ENCODE measurements at regions not wholly inside any gene's neighbourhood (a gene's known extent, or its start where the extent isn't known, plus 50 kb on each side); places are given as distances from the start of the nearest gene placed in this dataset.

DNA sequence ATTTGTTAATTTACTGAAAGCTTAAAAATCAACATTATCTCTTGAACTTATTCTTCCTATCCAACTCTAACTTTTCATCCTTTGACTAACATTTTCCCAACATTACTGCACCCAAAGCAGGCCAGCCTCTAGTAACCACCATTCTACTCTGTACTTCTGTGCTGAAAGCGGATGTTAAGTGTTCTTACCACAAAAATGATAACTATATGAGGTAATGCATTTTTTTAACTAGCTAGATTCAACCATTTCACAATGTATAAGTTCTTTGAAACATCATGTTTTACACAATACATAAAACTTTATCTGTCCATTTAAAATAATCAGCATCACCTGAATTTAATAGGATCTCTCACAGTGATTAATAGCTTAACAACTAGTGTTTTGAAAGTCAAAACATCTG is 468.5 kb upstream of the MGAT4C start:
- Histone ChIP-seq H3K27me3 (no peaks in the 10 kb centered on the region), H3K27ac (no peak overlapping the region), H3K9me3 (no peaks in the 10 kb centered on the region), H3K4me3 (ENCODE audit: low read depth in 1 of 2, low read length in 1 of 2) (no peak overlapping the region), H3K4me1 (ENCODE audit: control insufficient read depth in 1 of 2, insufficient read depth in 1 of 2, low read depth in 1 of 2, low read length in 1 of 2) (no peaks in the 10 kb centered on the region), H3K36me3 (no peaks in the 10 kb centered on the region)
- TF ChIP-seq, protein P1, sequence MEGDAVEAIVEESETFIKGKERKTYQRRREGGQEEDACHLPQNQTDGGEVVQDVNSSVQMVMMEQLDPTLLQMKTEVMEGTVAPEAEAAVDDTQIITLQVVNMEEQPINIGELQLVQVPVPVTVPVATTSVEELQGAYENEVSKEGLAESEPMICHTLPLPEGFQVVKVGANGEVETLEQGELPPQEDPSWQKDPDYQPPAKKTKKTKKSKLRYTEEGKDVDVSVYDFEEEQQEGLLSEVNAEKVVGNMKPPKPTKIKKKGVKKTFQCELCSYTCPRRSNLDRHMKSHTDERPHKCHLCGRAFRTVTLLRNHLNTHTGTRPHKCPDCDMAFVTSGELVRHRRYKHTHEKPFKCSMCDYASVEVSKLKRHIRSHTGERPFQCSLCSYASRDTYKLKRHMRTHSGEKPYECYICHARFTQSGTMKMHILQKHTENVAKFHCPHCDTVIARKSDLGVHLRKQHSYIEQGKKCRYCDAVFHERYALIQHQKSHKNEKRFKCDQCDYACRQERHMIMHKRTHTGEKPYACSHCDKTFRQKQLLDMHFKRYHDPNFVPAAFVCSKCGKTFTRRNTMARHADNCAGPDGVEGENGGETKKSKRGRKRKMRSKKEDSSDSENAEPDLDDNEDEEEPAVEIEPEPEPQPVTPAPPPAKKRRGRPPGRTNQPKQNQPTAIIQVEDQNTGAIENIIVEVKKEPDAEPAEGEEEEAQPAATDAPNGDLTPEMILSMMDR (IDR thresholded peaks at IDR 0.05), result no peak

DNA sequence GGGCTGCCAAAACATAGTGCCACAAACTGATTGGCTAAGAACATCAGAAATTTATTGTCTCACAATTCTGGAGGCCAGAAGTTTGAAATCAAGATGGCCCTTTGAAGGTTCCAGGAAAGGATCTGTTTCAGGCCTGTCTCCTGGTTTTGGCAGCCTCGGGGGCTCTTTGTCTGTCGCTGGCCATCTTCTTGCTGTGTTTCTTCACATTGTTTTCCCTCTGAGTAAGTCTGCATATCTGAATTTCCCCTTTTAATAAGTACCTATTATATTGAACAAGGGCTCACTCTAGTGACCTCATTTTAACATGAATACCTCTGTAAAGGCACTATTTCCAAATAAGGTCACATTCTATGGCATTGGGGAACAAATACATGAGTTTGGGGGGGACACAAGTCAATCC is 467.1 kb upstream of the MGAT4C start:
- H3K9me3 ChIP-seq, result no peaks in the 10 kb centered on the region
- no peak overlapping the region for H3K4me3 ChIP-seq (ENCODE audit: low read depth in 1 of 2, low read length in 1 of 2)
- no peaks in the 10 kb centered on the region for H3K27me3 ChIP-seq
- no peak overlapping the region for H3K27ac ChIP-seq
- no peaks in the 10 kb centered on the region for H3K4me1 ChIP-seq (ENCODE audit: control insufficient read depth in 1 of 2, insufficient read depth in 1 of 2, low read depth in 1 of 2, low read length in 1 of 2)
- TF ChIP-seq, protein P1 (IDR thresholded peaks at IDR 0.05), result no peak
- H3K36me3 ChIP-seq, result no peaks in the 10 kb centered on the region

DNA sequence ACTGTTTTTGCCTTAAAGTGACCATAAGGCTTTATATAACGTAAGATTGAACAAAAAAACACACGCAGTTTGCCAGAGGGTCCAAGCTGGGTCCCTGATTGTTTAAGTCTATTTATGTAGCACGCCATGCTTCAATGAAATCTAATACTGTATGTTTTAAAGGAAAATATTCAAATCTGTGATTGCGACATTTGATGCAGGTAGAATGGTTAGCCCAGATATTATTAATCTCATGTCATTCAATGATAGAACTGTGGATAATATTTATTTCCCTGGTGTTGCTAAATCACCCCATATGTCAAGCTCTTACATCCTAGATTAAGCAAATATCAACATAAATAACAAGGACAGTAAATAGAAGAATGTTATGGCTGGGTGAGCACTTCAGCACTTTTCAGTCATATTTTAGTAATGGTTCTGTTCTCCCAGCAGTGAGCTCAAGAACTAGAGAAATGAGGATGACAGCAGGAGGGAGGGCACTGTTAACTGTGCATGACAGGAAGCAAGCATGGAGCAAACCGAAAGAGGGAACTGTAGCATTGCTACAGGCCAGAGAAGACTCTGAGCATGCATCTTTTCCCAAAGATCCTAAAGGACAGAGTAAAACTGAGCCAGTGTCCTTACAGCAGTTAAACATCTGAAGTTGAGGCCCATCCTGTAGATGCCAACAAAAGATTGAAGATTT is 465.7 kb upstream of the MGAT4C start:
- Histone ChIP-seq H3K9me3 (no peaks in the 10 kb centered on the region), H3K4me3 (ENCODE audit: low read depth in 1 of 2, low read length in 1 of 2) (no peak overlapping the region), H3K4me1 (ENCODE audit: control insufficient read depth in 1 of 2, insufficient read depth in 1 of 2, low read depth in 1 of 2, low read length in 1 of 2) (no peaks in the 10 kb centered on the region), H3K27ac (no peak overlapping the region), H3K27me3 (no peaks in the 10 kb centered on the region), H3K36me3 (no peaks in the 10 kb centered on the region)
- TF ChIP-seq, protein P1 (IDR thresholded peaks at IDR 0.05), result no peak

DNA sequence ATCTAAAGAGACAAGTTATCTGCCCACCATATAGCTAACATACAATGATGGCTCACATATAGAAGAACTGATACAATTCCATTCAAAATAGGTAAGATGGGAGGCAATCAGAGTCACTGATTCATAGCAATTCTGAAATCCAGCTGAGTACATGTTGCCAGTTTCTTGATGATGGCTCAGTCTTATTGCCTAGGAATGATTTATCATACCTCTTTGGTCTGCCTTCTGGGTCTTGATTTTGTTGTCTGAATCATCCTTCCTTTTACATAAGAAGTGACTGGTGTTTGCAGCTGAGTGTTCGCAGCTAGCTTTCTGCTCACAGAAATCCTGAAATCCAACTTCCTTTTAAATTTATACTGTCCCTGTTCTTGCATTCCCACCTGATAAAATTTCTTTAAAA is 463.2 kb upstream of the MGAT4C start:
- Histone ChIP-seq H3K9me3 (no peaks in the 10 kb centered on the region), H3K36me3 (no peaks in the 10 kb centered on the region), H3K27me3 (no peaks in the 10 kb centered on the region), H3K4me1 (ENCODE audit: control insufficient read depth in 1 of 2, insufficient read depth in 1 of 2, low read depth in 1 of 2, low read length in 1 of 2) (no peaks in the 10 kb centered on the region), H3K27ac (no peak overlapping the region), H3K4me3 (ENCODE audit: low read depth in 1 of 2, low read length in 1 of 2) (no peak overlapping the region)
- TF ChIP-seq, protein P1 (IDR thresholded peaks at IDR 0.05), result no peak

DNA sequence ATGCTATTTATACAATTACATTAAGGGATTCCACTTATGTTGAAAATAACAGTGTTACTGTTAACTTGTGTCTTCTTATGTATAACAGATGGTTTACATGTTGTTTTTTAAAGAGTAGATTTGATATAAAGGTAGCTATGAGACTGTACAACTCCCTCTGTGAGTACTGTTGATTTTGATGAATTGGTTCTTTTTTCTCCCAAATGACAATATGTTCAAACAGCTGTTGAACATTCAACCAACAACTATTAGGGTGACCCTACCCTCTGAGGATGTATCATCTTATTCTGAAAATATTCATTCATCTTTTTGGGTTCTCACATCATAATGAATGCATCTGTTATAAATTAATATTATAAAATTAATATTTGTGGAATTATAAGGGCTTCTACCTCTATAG is 456.9 kb upstream of the MGAT4C start:
- Histone ChIP-seq H3K27ac (no peak overlapping the region), H3K4me1 (ENCODE audit: control insufficient read depth in 1 of 2, insufficient read depth in 1 of 2, low read depth in 1 of 2, low read length in 1 of 2) (no peaks in the 10 kb centered on the region), H3K9me3 (no peaks in the 10 kb centered on the region), H3K36me3 (no peaks in the 10 kb centered on the region), H3K4me3 (ENCODE audit: low read depth in 1 of 2, low read length in 1 of 2) (no peak overlapping the region), H3K27me3 (no peaks in the 10 kb centered on the region)
- TF ChIP-seq, protein P1 (IDR thresholded peaks at IDR 0.05), result no peak
